ENCODE measurements at regions not wholly inside any gene's neighbourhood (a gene's known extent, or its start where the extent isn't known, plus 50 kb on each side); places are given as distances from the start of the nearest gene placed in this dataset.
A peak's percentile ranks its signal among the peaks of the same experiment; 100 is the strongest.
"Not testable (repeated sequence)": the region's sequence is repeated elsewhere in the genome, so short reads cannot be mapped to it uniquely, and the experiment has no call there.

GRCh38 chr9:117649126-117649525 lies 55.1 kb upstream of the TLR4 start:
- no peak for DNase-seq

- DNase-seq: no peak
These were observed 59.1 kb upstream of the TLR4 start for GRCh38 chr9:117644932-117645636.

GRCh38 chr9:117644133-117644931 lies 59.9 kb upstream of the TLR4 start:
- peak; percentile 65 for DNase-seq

GRCh38 chr9:117643288-117643654 lies 60.9 kb upstream of the TLR4 start:
- no peak for DNase-seq

- not testable (repeated sequence) for DNase-seq
These were observed 61.5 kb upstream of the TLR4 start for GRCh38 chr9:117642571-117643287.

GRCh38 chr9:117636681-117637080 lies 67.5 kb upstream of the TLR4 start:
- DNase-seq: no peak

- no peak for DNase-seq
These were observed 79.0 kb upstream of the TLR4 start for GRCh38 chr9:117625154-117625553.

GRCh38 chr9:117624106-117624505 lies 80.1 kb upstream of the TLR4 start:
- no peak for DNase-seq

- no peak for DNase-seq
These were observed 81.9 kb upstream of the TLR4 start for GRCh38 chr9:117622347-117622746.

- no peak for DNase-seq
These were observed 87.8 kb upstream of the TLR4 start for GRCh38 chr9:117616431-117616831.

- DNase-seq: no peak
These were observed 91.9 kb upstream of the TLR4 start for GRCh38 chr9:117612317-117612716.

GRCh38 chr9:117597977-117598376 lies 106.2 kb upstream of the TLR4 start:
- DNase-seq: no peak

GRCh38 chr9:117596678-117597077 lies 107.5 kb upstream of the TLR4 start:
- DNase-seq: no peak

GRCh38 chr9:117595650-117596049 lies 108.6 kb upstream of the TLR4 start:
- DNase-seq: no peak

- DNase-seq: no peak
These were observed 116.9 kb upstream of the TLR4 start for GRCh38 chr9:117587263-117587662.

GRCh38 chr9:117574099-117574498 lies 130.1 kb upstream of the TLR4 start:
- no peak for DNase-seq

GRCh38 chr9:117564839-117565238 lies 139.4 kb upstream of the TLR4 start:
- DNase-seq: no peak

GRCh38 chr9:117561761-117562160 lies 142.4 kb upstream of the TLR4 start:
- no peak for DNase-seq

- peak; percentile 12 for DNase-seq
These were observed 141.2 kb upstream of the ASTN2 start for GRCh38 chr9:117555964-117556629.

GRCh38 chr9:117552811-117553210 lies 138.0 kb upstream of the ASTN2 start:
- no peak for DNase-seq

GRCh38 chr9:117551171-117551570 lies 136.3 kb upstream of the ASTN2 start:
- DNase-seq: no peak

GRCh38 chr9:117549444-117549843 lies 134.6 kb upstream of the ASTN2 start:
- no peak for DNase-seq

GRCh38 chr9:117548556-117548955 lies 133.7 kb upstream of the ASTN2 start:
- no peak for DNase-seq

Data from occipital lobe (tissue), 1 donor.